ENCODE measurements at regions not wholly inside any gene's neighbourhood (a gene's known extent, or its start where the extent isn't known, plus 50 kb on each side); places are given as distances from the start of the nearest gene placed in this dataset.

- no peak for DNase-seq (ENCODE audit: low spot score)
Observed at GRCh38 chr3:25362118-25362517, 65.9 kb upstream of the RARB start.

DNA sequence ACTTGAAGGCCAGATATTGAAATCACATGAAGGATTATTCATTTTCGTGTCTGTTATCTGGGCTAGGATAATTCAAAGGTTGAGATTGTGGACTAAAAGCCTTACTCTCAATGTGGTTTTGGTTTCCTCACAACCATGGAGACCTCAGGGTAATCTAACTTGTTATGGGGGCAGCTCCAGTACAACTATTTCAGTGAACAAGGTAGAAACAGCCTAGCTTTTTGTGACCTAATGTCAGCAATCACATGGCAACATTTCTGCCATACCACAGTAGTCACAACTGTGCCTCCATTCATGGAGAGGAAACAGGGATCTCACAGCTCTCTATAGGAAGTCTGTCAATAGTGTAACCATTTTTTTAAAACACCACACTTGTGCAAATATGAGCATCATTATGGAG lies 62.4 kb upstream of the RARB start:
- no peak for DNase-seq (ENCODE audit: low spot score)

GRCh38 chr3:25367025-25367424 lies 61.0 kb upstream of the RARB start:
- no peak for DNase-seq (ENCODE audit: low spot score)

DNA sequence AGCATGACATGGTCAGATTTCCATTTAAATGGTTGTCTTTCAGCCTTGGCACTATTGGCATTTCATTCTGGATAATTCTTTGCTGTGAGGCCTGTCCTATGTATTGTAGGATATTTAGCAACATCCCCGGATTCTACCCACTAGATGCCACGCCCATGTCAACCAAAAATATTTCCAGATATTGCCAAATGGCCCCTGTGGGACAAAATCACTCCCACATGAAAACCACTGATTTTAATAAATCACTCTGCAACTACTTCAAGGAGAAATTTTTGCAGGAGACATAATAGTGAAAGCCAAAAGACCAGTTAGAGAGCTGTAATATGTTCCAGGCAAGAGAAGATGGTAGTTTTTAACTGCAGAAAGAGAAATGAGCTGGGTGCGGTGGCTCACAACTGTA lies 55.9 kb upstream of the RARB start:
- no peak for DNase-seq (ENCODE audit: low spot score)

DNA sequence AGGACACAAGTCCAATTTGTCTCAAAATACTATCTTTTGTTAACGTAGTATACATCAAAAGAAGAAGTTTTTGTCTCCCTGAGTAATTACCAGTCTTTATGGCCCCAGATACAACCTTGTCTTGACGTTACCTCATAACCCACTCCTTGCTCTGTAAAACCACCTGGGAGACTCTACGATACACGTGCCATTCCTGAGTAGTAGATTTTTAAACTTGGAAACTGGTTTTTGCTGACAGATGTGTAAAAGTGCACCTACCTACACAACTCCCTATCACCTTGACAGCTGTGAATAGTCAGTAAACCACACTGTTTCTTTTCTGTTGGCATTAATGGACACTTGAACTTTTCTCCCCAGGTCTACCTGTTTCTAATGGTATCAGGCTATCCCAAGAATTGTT lies 51.7 kb upstream of the RARB start:
- no peak for DNase-seq (ENCODE audit: low spot score)

- DNase-seq (ENCODE audit: low spot score), result no peak
Observed at GRCh38 chr3:25377042-25377441, 51.0 kb upstream of the RARB start.
